HG03280 (cell line): ENCODE measurements at regions not wholly inside any gene's neighbourhood (a gene's known extent, or its start where the extent isn't known, plus 50 kb on each side); places are given as distances from the start of the nearest gene placed in this dataset.

Source experiments
- ATAC-seq: cut with Tn5 transposase; IDR thresholded peaks from one replicate; pipeline ENCODE4 v1.9.1; 2021; ENCODE audit warnings: mild to moderate bottlenecking, moderate library complexity; ENCODE audit not compliant: unreplicated experiment

DNA sequence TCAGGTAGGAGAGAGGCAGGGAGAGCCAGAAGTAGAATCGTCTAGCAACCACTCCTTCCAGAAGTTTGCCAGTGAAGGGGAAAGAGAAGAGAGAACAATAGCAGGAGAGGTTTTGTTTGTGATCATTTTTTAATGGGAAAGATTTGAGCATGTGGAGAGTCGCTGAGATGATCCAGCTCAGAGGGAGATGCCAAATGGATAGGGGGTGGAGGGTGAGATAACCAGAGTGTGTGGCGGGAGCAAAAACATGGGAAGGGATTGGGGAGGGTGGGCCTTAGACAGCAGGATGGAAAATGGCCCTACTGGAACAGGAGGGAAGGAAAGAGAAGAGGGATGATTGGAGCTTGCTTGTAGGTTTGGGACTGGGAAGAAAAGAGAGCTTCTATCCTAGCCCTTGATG, 269.8 kb downstream of the GLI2 start:
- no peak for ATAC-seq

DNA sequence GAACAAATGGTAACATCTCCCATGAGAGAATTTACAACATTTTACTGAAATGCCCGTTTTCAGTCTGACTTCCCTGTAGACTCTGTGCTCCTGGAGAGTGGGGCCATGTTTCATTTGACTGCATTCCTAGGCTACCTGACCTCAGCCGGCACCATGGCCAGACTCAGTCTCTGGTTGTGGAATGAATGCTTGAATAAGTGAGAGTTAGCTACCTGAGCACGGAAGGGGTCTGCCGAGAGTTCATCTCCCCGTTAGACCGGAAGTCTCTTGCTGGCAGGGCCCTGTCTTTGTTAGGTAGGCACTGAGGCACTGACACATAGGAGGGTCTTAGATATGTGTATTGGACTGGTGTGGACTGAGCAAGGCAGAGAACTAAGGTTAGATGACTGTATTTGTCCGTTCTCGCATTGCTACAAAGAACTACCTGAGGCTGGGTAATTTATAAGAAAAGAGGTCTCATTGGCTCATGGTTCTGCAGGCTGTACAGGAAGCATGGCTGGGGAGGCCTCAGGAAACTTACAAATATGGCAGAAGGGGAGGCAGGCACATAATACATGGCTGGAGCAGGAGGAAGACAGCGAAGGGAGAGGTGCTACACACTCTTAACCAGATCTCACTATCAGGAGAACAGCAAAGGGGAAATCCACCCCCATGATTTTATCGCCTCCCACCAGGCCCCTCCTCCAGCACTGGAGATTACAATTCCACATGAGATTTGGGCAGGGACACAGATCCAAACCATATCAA, 271.2 kb downstream of the GLI2 start:
- ATAC-seq = no peak

DNA sequence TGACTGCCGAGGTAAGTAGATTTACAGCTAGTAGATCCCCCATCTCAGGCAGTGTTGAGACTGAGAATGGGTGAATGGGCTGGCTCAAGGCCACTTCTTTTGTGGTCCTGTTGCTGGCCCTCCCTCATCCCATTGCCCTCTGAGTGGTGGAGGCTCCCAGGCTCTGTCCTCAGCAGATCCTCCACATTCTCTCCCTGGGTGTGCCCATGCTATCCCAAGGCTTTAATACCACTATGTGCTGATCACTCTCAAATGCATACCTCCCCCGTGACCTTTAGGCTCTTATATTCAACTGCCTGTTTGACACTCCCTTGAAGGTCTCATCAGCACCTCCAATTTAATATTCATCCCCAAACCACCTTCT, 271.8 kb downstream of the GLI2 start:
- ATAC-seq = no peak

DNA sequence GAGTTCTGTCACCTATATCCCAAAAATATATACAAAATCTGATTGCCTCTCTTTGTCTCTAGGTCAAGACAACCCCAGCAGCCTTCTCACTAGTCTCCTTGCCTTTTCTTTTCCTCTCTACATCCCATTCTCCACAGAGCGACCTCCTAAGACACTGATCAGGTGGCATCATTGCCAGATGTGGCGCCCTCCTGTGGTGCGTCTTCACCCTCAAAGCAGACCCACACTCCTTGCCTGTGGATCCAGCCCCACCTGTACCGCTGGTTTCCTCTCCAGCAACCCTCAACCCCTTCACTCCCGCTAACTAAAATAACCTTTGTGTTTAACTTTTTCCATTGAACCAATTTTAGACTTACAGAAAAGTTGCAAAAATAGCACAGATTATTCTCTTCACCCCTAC, 273.3 kb downstream of the GLI2 start:
- ATAC-seq = no peak

DNA sequence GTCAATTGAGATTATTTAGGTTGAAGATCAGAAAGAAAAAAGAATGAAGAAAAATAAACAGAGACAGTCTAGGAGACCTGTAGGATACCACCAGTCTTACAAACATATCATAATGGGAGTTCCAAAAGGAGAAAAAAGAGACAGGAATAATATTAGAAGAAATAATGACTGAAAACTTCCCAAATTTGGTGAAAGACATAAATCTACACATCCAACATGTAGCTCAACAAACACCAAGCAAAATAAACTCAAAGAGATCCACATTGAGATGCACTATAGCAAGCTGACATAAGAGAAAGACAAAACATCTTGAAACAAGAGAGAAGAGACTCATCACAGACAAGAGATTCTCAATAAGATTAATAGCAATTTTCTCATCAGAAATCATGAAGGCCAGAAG, 274.0 kb downstream of the TFCP2L1 start:
- no peak for ATAC-seq

DNA sequence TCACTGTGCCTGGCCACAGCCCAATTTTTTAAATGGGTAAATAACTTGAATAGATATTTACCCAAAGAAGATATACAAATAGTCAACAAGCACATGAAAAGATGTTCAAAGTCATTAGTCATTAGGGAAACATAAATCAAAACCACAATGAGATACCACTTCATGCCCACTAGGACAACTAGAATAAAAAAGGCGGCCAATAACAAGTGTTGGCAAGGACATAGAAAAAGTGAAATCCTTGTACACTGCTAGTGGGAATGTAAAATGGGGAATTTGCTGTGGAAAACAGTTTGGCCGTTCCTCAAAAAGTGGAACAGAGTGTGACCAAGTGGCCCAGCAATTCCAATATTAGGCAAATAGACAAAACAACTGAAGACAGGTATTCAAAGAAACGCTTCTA, 270.1 kb downstream of the TFCP2L1 start:
- ATAC-seq = no peak

DNA sequence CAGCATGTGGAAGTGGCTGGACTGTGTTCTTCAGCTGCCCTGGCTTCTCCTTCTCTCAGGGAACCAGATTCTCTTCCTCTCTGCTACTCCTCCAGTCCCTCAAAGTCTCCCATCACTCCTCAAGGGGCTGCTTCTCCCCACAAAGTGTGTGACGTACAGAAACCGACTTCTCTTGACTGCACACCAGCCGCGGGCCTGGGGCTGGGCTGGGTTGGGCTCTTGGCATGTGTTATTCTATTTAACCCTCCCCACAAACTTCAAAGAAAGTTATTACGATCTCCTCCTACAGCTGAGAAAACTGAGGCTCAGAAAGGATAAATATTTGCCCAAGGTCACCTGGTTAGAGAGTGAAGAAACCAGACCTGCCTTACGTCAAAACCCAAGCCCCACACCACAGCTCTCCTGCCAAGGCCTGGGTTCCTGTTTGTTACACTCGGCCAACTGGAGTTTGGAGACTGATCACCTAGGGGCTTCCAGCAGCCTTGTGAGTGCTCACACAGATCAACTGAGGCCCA, 269.0 kb downstream of the TFCP2L1 start:
- ATAC-seq = no peak

DNA sequence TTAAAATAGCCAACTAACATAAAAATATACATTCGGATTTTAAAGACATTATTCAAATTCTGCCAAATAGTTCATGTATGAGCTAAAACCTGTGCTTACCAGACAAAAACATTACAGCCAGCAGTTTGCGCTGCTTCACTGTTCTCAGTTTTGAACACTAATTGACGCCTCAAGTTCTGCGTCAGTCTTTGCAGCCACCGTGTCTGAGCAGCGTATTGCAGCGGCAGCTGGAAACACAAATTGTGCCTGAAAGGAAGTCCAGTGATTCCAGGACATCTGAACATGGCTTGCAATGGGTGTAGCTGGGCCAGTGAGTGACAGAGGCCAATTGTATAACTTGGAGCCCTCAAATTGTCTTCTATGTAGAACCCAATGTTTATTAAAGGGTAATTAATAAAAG, 267.6 kb downstream of the TFCP2L1 start:
- no peak for ATAC-seq

DNA sequence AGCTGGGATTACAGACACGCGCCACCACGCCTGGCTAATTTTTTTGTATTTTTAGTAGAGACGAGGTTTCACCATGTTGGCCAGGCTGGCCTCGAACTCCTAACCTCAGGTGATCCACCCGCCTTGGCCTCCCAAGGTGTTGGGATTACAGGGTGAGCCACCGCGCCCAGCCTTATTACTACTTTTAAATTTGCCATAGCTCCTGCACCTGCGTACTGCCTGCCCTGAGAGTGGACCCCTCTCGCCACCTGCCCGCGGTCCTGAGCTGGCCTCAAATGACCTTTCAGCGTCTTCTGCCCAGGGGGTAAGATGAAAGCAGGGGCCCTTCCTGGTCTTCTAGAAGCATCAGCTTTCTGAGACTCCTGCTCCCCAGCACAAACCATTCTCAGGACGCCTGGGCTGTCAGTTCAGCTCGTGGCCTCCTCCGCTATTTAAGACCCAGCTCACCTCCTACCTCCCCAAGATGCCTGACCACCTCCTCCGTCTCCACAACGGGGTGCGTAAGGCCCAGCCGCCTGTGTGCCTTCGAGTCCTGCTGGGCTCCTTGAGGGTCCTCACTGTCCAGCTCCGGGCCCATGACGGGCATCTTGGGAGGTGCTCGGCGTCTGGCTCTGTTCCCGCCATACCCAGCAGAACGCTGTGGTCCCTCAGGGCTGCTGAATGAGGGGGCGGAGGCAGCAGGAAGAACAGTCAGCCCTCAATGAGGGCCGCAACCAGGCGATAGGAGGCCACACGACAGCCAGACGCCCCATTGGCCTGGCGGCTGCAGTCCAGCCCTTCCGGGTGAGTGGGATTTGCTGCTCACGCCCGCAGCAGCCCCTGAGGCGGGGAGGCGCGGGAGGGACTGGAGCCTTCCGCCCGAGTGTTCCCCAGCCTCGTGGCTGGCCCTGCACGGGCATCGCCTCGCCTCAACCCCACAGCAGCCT, 266.6 kb downstream of the TFCP2L1 start:
- ATAC-seq = no peak

DNA sequence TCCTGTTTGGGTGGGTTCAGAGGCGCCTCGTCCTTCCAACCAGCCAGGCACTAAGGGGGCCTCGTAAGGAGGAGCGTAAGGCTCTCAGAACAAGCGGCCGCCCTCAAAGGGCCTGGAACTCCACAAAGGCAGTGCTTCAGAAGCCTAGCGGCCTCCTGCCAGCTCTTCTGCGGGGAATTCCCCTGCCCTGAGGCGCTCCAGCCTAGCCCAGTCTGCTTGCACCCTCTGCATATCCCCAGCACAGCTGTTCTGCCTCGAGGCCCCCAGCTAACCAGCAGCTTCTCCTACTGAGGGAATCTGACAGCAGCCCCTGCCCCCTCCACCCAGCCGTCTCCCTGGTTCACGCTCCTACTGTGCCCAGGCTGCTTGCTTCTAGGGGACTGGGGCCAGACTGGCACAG, 265.9 kb downstream of the TFCP2L1 start:
- ATAC-seq = no peak

DNA sequence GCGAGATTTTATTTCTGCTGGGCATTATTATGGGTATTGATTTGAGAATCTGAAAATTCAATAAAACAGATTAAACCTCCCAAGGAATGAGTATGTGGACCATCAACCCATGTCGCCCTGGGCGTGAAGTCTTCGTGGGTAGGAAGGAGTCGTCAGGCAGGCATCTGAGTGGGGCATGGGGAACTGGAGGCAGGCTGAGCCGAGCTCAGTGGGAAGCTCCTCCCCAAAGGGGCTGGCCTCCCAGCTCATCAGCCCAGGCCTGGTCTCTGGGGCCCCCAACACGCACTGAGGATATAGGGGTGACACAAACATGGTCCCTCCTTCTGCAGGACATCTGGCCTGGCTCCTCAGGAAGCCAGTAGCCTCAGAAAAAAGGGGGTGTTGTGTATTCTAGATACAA, 265.2 kb downstream of the TFCP2L1 start:
- ATAC-seq = no peak

DNA sequence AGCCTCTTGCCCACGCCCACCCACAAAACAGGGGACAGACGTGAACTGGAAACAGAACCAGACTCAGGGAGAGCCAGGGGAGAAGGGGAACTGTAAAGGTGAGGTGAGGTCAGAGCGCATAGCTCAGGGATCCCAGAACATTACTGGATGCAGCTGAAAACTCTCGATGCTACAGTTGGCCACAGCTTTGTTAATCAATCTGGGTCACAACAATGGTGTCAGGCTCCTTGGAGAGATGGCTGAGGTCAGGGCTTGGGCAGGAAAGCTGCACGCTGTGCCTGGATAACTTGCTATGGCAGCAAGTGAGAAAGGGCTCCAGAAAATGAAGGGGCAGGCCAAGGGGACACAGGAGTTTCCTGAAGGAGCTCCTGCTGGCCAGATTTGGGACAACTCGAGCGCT, 263.3 kb downstream of the TFCP2L1 start:
- no peak for ATAC-seq

DNA sequence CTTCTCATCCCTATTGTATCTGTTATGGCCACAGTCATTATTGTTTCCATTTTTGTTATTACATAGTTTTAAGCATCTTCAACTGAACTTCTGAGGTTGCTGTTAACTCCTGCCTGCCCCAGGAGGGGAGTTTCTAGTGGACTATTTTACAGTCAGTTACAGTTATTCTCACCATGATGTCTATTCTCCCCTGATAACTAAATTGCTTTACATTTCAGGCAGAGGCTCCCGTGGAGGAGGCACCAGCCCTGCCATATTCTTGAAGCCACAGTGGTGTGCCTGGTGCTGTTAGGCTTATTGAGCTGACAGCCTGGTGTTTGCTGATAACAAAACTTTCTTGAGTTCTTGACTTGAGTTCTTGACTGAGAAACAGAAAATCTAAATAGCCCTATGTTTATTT, 256.4 kb downstream of the TFCP2L1 start:
- ATAC-seq = no peak

DNA sequence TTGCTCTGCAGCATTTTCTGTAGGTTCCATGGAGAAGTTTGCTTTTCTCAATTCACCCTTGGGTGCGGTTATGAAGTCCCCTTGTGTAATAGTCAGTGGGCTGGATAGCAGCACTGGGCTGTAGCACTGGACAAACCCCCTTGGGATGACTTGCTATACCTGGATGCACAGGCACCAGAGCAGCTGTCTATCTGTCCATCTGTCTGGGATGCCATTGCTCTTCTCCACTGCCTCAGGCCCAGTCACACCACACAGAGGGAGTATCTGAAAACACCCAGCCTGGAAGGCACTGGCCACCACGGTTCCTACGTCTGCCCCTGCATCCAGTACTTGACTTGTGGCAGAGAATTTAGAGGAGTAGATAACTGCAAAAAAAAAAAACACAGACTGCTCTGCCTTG, 254.5 kb downstream of the TFCP2L1 start:
- no peak for ATAC-seq

DNA sequence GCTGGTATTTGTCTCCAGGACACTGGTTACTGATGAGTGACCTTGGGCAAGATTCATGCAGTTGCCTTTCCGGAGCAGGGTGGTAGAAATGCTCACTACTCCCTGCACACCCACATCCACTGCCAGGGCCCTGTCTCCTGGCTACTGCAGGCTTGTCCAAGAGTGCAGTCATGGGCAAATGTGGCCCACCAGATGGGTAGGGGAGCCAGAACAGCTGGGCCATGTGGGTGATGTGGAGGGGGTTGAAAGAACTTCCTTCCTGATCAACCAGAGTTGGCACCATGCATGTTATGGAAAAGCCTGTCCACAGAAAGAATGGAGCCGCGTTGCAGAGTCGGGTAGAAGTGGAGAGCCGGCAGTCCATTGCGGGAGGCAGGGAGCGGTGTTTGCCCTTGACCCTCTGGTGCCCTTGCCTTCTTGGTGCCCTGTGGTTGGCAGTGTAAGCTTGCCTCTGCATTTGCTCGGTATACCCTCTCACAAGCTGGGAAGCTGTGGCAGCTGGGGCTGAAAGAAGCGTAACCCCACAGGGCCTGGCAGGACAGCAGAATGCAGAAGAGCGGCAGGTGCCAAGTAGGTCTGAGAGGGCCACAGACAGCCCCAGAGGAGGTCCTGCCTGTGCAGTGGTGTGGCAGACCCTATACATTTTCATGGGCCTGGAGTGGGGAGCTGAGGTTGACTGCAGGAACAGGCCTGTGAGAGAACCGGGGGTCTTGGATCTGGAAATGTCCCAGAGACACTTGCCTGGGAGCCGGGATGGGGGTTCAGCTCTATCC, 253.2 kb downstream of the TFCP2L1 start:
- no peak for ATAC-seq

DNA sequence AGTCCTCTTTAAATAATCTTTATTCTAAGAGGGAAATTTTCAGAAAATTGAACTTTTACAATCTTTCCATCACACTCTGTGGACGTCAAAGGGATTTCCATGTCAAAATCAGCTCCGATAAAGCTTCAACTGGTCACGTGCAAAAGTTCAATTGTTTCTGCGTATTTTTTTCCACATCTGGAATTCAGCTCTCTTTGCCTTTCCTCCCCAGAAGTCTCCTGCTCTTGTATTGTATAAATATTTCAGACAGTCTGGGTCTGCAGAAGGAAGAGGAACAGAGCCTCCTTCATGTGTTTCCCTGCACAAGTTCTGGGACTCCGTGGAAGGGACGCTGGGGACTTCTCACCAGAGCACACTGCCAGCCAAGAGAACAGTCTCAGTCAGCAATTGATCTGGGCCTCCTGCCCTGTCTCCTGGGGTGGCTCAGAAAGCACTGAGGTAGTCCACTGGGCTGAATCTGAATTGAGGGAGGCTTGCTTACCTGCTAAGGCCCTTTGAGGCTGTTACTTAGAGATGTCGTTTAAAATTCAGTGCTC, 251.5 kb downstream of the TFCP2L1 start:
- no peak for ATAC-seq

DNA sequence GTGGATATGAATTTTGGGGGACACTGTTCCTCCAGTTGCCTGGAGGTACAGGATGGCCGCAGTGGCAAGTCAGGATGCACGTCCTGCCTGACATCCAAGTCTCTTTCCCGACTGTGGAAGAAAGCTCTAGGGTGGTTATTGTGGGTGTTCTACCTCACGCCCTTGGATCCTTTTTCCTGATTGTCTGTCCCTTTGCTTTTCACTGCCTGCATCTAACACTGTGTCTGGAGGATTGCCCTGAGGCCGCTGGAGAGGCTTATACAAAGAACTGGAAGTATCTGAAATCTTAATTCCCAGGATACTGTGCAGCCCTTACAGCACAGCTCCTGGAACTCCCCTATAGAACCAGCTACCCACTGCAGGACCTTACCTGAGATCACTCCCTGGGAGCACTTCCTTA, 250.5 kb downstream of the TFCP2L1 start:
- no peak for ATAC-seq

DNA sequence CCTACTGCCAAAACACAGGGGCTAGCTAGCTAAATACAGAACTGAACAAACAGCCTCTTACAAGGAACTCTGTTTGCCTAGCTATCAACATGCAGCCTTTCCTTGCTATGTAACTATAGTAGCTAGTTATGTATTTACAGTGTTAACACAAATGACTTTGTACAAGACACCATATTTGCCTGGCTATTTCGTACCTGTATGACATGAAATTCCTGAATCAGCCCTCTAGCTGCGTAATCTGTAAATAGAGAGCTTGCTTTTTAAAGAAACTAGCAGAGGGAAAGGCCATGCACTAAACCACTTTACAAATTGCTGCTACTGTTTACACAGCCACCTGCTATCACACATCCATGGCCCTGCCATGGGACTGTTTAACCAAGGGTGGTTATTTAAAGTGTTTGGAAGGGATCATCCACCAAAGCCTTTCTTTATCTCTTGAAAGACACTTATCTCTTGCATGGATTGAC, 248.7 kb downstream of the TFCP2L1 start:
- ATAC-seq = no peak

DNA sequence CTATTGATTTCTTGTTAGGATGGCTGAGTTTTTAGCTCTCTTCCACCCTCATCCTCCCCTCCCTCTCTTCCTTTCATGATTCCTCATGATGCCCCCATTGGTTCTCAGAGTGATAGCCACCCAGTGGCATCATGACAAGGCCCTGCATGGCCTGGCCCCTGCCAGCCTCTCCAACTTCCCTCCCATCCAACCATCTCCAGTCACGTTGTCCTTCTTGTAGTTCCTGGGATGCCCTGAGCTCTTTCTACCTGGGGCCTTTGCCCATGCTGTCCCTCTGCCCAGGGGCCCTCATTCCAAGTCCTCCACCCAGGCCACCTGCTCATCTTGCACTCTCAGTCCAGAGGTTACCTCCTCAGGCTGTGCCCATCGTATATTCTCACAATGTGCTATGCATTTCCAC, 247.5 kb downstream of the TFCP2L1 start:
- ATAC-seq = no peak

DNA sequence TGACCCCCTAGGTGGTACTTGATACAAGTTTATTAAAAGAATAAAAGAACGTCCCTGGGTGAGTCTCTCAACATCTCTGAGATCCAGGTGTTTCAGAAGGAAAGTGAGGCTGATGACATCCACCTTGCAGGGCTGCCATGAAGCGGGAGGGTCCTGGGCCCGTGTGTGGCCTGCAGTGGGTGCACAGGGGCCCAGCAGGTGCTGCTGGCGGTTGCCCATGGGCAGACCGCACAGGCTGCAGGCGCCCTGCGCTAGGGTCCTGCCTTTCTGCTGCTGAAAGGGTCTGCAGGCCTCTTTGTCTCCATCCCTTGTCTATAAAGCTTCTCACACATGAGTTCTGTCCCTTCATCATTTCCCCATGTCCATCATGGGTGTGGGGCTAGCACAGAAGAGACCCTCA, 247.0 kb downstream of the TFCP2L1 start:
- no peak for ATAC-seq

DNA sequence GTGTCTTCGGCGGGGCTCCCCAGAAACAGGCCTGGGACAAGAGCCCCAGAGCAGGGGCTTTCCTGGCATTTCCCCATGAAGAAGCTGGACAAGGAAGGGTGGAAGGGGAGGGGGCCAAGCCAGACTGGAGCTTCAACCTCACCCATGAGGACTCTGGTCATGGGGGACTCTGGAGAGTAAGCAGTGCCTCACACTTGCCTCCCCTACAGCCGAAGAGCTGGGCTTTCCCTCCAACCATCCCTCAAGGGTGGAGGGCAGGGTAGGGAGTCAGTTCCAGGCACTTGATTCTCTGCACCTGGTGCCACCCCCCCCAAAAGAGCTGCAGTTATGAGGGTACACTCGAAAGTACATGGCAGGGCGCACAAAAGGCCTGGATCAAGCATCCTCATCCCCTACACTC, 246.6 kb downstream of the TFCP2L1 start:
- ATAC-seq = no peak
